Stomach (tissue), 8 donors: ENCODE measurements at regions not wholly inside any gene's neighbourhood (a gene's known extent, or its start where the extent isn't known, plus 50 kb on each side); places are given as distances from the start of the nearest gene placed in this dataset.

Experiments used
- DNase-seq, 2 donors: peaks; one replicate each; pipeline versions ENCODE4 v3.0.0 to v3.0.0-alpha.2; 2013 to 2019
- H3K27ac ChIP-seq, 5 donors: fragments of 200-600 bp in 4 of 5; sonication (generic) in 4 of 5; one replicate each; pipeline ENCODE4 v1.5.1; 2013 to 2019; ENCODE audit warnings: mild to moderate bottlenecking in 1 of 5, moderate library complexity in 1 of 5
- H3K27me3 ChIP-seq, 3 donors: fragments of 200-600 bp; sonication (generic); one replicate each; pipeline ENCODE4 v1.5.1; 2017 to 2019; ENCODE audit warnings: mixed run types in 1 of 3
- H3K36me3 ChIP-seq, 4 donors: fragments of 200-600 bp; sonication (generic); 1 replicate in 3 of 4; 2 replicates in 1 of 4; pipeline ENCODE4 v1.5.1; 2016 to 2019
- H3K4me1 ChIP-seq, 4 donors: fragments of 200-600 bp; sonication (generic); one replicate each; pipeline ENCODE4 v1.5.1; 2016 to 2019
- H3K4me3 ChIP-seq, 4 donors: fragments of 200-600 bp; sonication (generic) in 3 of 4; one replicate each; pipeline ENCODE4 v1.5.1; 2016 to 2019; ENCODE audit warnings: mild to moderate bottlenecking in 1 of 4
- H3K9me3 ChIP-seq, 4 donors: fragments of 200-600 bp; sonication (generic); one replicate each; pipeline ENCODE4 v1.5.1; 2016 to 2019
- EP300 ChIP-seq: sonication (generic); formaldehyde crosslinking; IDR thresholded peaks from one replicate; pipeline ENCODE4 v1.6.1; 2017; ENCODE audit warnings: antibody characterized with exemption
- POLR2A ChIP-seq, 4 donors: fragments of 450-650 bp; IDR thresholded peaks; one replicate each; pipeline ENCODE4 v1.6.1; 2016; ENCODE audit warnings: antibody characterized with exemption in 4 of 4, control low read depth in 2 of 4, mild to moderate bottlenecking in 1 of 4, moderate library complexity in 1 of 4
- POLR2AphosphoS5 ChIP-seq, 3 donors: sonication (generic); formaldehyde crosslinking; IDR thresholded peaks; one replicate each; pipeline ENCODE4 v1.6.1; 2016; ENCODE audit warnings: antibody characterized with exemption in 3 of 3
- WGBS, 5 donors: extraction: QIAGEN DNeasy Blood & Tissue Kit in 3 of 5; methylation state at CpG; one replicate each; pipeline versions ENCODE4 v1.1.5 to v1.1.7; 2013 to 2018; 5-methylcytosine and 5-hydroxymethylcytosine counted together
- intact Hi-C: fragments of 100-400 bp; cut with DNase I; formaldehyde crosslinking; loops from one replicate; pipeline ENCODE4 v1.15.1; 2023; ENCODE audit warnings: low total_unique reads
- TF ChIP-seq, protein P1 (sequence below), 7 experiments: fragments of 450-650 bp in 4 of 7; fragments of 200-600 bp in 3 of 7; sonication (generic) in 3 of 7; IDR thresholded peaks; one replicate each; pipeline ENCODE4 v1.5.1; 2016 to 2019; ENCODE audit warnings: antibody characterized with exemption in 7 of 7, control low read depth in 2 of 7, mild to moderate bottlenecking in 1 of 7
- donor health status: healthy with polysubstance abuse.
- donor health status: Bipolar disorder and iron deficiency.
- donor health status: healthy.

DNA sequence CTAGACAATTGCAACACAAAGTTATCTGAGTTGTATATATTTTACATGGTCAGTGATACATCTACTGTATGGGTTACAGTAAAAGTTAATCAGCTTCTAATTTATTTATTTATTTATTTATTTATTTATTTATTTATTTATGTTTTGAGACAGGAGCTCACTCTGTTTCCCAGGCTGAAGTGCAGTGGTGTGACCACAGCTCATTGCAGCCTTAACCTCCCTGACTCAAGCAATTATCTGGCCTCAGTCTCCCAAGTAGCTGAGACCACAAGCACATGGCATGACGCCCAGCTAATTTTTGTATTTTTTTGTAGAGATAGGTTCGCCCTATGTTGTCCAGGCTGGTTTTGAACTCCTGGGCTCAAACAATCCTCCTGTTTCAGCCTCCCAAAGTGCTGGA lies 241.6 kb downstream of the PTPRC start:
- Histone ChIP-seq H3K4me1 (no peaks in the 10 kb centered on the region), H3K4me3 (no peak overlapping the region), H3K9me3 (no peaks in the 10 kb centered on the region), H3K27ac (no peak overlapping the region), H3K36me3 (no peaks in the 10 kb centered on the region), H3K27me3 (no peaks in the 10 kb centered on the region)
- TF ChIP-seq, protein P1, sequence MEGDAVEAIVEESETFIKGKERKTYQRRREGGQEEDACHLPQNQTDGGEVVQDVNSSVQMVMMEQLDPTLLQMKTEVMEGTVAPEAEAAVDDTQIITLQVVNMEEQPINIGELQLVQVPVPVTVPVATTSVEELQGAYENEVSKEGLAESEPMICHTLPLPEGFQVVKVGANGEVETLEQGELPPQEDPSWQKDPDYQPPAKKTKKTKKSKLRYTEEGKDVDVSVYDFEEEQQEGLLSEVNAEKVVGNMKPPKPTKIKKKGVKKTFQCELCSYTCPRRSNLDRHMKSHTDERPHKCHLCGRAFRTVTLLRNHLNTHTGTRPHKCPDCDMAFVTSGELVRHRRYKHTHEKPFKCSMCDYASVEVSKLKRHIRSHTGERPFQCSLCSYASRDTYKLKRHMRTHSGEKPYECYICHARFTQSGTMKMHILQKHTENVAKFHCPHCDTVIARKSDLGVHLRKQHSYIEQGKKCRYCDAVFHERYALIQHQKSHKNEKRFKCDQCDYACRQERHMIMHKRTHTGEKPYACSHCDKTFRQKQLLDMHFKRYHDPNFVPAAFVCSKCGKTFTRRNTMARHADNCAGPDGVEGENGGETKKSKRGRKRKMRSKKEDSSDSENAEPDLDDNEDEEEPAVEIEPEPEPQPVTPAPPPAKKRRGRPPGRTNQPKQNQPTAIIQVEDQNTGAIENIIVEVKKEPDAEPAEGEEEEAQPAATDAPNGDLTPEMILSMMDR (IDR thresholded peaks at IDR 0.05) = no peak
- TF ChIP-seq POLR2A (IDR thresholded peaks at IDR 0.05) (no peak), EP300 (no peak), POLR2AphosphoS5 (IDR thresholded peaks at IDR 0.05) (no peak)
- intact Hi-C loops = no loop called here
- WGBS, 5 donors = 89 to 100% (median 96%) methylated on average over 2 of the region's 2 CpGs
- no peak for DNase-seq

DNA sequence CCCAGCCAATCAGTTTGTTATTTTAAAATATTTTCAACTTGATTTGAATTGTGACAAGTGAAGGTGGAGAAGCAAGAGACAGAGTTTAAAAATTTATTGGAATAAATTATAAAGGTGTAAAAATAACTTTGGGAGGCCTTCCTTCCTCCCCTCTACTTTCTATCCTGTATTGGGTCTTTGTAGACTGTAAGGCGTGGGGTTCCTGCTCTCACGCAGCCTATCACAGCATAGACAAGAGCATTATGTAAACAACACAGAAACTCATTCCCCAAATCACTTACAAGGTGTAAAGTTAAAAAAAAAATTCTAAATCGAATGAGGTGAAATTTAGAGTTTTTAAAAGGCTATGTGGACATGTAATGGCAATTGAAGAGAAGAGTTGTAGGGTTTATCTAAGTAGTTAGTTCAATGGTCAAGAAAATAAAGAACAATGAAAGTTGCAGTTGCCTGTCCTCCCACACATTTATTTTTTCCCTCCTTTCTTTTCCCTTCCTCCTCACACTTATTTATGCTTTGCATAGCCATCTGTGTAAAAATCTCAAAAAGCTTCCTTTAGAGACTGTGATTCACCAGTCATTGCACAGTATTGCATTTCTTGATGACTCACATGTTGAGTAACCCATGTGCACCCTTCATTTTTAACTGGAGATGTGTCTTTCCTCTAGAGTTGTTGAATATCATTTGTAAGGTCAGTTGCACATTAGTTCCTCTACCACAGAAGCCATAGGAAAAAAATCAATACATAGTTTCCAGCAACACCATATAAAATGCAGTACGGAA lies 242.2 kb downstream of the PTPRC start:
- DNase-seq = no peak
- H3K36me3 ChIP-seq = no peaks in the 10 kb centered on the region
- peak overlapping the region in 1 of 5 donors; percentile 14 for H3K27ac ChIP-seq
- H3K4me3 ChIP-seq = no peak overlapping the region
- 90 to 94% (median 92%) methylated on average over 4 of the region's 4 CpGs for WGBS, 5 donors
- H3K9me3 ChIP-seq = no peaks in the 10 kb centered on the region
- TF ChIP-seq POLR2AphosphoS5 (IDR thresholded peaks at IDR 0.05) (peak in 1 of 3 donors; percentile 27), EP300 (no peak)
- no peaks in the 10 kb centered on the region for H3K27me3 ChIP-seq
- H3K4me1 ChIP-seq = no peaks in the 10 kb centered on the region
- intact Hi-C loops = no loop called here

GRCh38 chr1:198883184-198883583 lies 244.3 kb downstream of the PTPRC start:
- Histone ChIP-seq H3K4me1 (no peaks in the 10 kb centered on the region), H3K4me3 (no peak overlapping the region), H3K9me3 (no peaks in the 10 kb centered on the region), H3K27ac (no peak overlapping the region), H3K27me3 (no peaks in the 10 kb centered on the region), H3K36me3 (no peaks in the 10 kb centered on the region)
- intact Hi-C loops = no loop called here
- DNase-seq = no peak
- TF ChIP-seq, protein P1 (IDR thresholded peaks at IDR 0.05) = no peak
- no peak for TF ChIP-seq POLR2AphosphoS5 (IDR thresholded peaks at IDR 0.05)
- no peak for TF ChIP-seq EP300
- no peak for TF ChIP-seq POLR2A (IDR thresholded peaks at IDR 0.05)

GRCh38 chr1:198887866-198888265 lies 249.0 kb downstream of the PTPRC start:
- Histone ChIP-seq H3K27me3 (no peaks in the 10 kb centered on the region), H3K4me3 (no peak overlapping the region), H3K27ac (no peak overlapping the region), H3K9me3 (no peaks in the 10 kb centered on the region), H3K36me3 (no peaks in the 10 kb centered on the region), H3K4me1 (peaks cover 0 to 6% (median 0%) of the 10 kb centered on the region in 4 donors)
- intact Hi-C loops = no loop called here
- TF ChIP-seq POLR2AphosphoS5 (IDR thresholded peaks at IDR 0.05) = no peak
- TF ChIP-seq, protein P1 (IDR thresholded peaks at IDR 0.05) = no peak
- no peak for TF ChIP-seq EP300
- no peak for TF ChIP-seq POLR2A (IDR thresholded peaks at IDR 0.05)
- 71 to 98% (median 86%) methylated on average over 4 of the region's 4 CpGs for WGBS, 5 donors
- no peak for DNase-seq

DNA sequence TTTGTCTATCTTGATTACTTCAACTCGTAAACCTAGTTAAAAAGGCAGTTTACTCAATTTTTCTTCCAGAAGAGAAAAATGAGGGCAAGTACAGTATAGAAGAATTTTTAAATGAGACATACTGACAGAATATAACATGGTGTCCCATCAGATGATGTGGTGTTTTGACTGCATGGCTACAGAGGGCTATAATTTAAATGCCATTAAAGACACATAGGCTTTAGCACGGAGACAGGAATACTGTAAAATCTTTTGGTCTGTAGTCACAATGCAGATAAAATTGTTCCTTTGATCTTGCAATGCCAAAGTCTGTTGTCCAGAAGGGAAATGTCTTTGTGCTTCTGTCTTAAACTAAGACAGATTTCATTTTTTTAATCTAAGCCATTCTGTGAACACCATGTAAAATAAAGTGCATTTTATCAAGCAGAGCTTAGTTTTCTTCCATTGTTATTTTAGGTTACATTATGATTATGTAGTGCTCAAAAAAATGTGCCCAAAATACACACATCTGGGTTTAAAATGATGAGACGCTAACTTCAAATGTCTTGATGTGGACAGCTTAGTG lies 249.6 kb downstream of the PTPRC start:
- Histone ChIP-seq H3K27me3 (no peaks in the 10 kb centered on the region), H3K4me3 (no peak overlapping the region), H3K9me3 (no peaks in the 10 kb centered on the region), H3K27ac (no peak overlapping the region), H3K36me3 (no peaks in the 10 kb centered on the region), H3K4me1 (peaks cover 0 to 6% (median 0%) of the 10 kb centered on the region in 4 donors)
- TF ChIP-seq, protein P1 (IDR thresholded peaks at IDR 0.05) = no peak
- TF ChIP-seq POLR2AphosphoS5 (IDR thresholded peaks at IDR 0.05) (no peak), POLR2A (IDR thresholded peaks at IDR 0.05) (no peak), EP300 (no peak)
- intact Hi-C loops = no loop called here
- DNase-seq = no peak
- 91 to 98% (median 94%) methylated on average over 3 of the region's 3 CpGs for WGBS, 5 donors
